Peyer's patch (tissue), 4 donors: ENCODE measurements at regions not wholly inside any gene's neighbourhood (a gene's known extent, or its start where the extent isn't known, plus 50 kb on each side); places are given as distances from the start of the nearest gene placed in this dataset.

Source experiments
- POLR2A ChIP-seq, 2 donors: fragments of 450-650 bp; IDR thresholded peaks; one replicate each; pipeline ENCODE4 v1.5.1; 2017; ENCODE audit warnings: antibody characterized with exemption in 2 of 2, mild to moderate bottlenecking in 2 of 2, moderate library complexity in 2 of 2
- TF ChIP-seq, protein P1 (sequence below), 6 experiments: fragments of 450-650 bp in 4 of 6; fragments of 200-600 bp in 2 of 6; sonication (generic) in 1 of 6; IDR thresholded peaks; one replicate each; pipeline ENCODE4 v1.5.1; 2017 to 2019; ENCODE audit warnings: antibody characterized with exemption in 6 of 6, mild to moderate bottlenecking in 3 of 6, moderate library complexity in 1 of 6

DNA sequence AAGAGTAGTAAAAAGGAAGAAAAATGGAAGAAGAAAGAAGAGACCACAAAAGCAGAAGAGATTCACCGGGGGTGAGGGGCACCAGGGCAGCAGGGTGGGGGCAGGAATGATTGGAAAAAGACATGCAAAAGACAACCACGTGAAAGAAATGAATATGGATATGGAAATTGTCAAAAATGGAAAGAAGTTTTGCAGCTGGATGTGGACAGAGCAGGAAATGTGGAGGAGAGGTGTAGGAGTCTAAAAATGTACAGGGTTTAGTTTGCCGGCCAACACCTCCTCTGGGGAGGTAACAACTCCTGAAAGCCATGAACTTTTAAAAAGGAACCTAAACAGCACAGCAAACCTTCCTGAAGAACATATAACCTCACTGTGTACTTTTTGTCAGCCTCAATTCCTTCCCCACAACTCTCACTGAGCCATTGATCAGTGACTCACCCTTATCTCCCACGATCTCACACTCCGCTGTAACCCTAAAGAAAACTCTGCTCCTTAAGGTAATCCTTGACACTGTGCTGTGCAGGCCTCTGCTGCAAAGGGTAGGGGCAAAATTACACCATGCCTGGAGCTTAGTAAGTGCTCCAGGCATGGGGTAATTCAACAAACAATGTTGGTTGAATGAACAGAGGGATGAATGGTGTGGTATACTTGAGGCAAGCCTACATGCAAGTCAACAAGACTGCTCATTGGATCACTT is 100.2 kb upstream of the BOC start:
- TF ChIP-seq, protein P1, sequence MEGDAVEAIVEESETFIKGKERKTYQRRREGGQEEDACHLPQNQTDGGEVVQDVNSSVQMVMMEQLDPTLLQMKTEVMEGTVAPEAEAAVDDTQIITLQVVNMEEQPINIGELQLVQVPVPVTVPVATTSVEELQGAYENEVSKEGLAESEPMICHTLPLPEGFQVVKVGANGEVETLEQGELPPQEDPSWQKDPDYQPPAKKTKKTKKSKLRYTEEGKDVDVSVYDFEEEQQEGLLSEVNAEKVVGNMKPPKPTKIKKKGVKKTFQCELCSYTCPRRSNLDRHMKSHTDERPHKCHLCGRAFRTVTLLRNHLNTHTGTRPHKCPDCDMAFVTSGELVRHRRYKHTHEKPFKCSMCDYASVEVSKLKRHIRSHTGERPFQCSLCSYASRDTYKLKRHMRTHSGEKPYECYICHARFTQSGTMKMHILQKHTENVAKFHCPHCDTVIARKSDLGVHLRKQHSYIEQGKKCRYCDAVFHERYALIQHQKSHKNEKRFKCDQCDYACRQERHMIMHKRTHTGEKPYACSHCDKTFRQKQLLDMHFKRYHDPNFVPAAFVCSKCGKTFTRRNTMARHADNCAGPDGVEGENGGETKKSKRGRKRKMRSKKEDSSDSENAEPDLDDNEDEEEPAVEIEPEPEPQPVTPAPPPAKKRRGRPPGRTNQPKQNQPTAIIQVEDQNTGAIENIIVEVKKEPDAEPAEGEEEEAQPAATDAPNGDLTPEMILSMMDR (IDR thresholded peaks at IDR 0.05) = no peak
- no peak for TF ChIP-seq POLR2A (IDR thresholded peaks at IDR 0.05)
